Sigmoid colon (tissue), 6 donors: ENCODE measurements at regions not wholly inside any gene's neighbourhood (a gene's known extent, or its start where the extent isn't known, plus 50 kb on each side); places are given as distances from the start of the nearest gene placed in this dataset.

Source experiments
- DNase-seq: peaks from one replicate; pipeline ENCODE4 v3.0.0-alpha.2; 2019
- H3K27ac ChIP-seq, 4 donors: fragments of 200-600 bp; sonication (generic); one replicate each; pipeline ENCODE4 v1.5.1; 2016 to 2019; ENCODE audit warnings: mild to moderate bottlenecking in 1 of 4
- H3K27me3 ChIP-seq, 3 donors: fragments of 200-600 bp; sonication (generic); one replicate each; pipeline ENCODE4 v1.5.1; 2019; ENCODE audit warnings: mild to moderate bottlenecking in 1 of 3
- H3K36me3 ChIP-seq, 4 donors: fragments of 200-600 bp; sonication (generic); one replicate each; pipeline ENCODE4 v1.5.1; 2016 to 2019
- H3K4me1 ChIP-seq, 4 donors: fragments of 200-600 bp; sonication (generic); one replicate each; pipeline ENCODE4 v1.5.1; 2017 to 2019
- H3K4me3 ChIP-seq, 4 donors: fragments of 200-600 bp; sonication (generic); one replicate each; pipeline ENCODE4 v1.5.1; 2017 to 2019; ENCODE audit warnings: mild to moderate bottlenecking in 2 of 4, moderate library complexity in 1 of 4
- H3K9me3 ChIP-seq, 4 donors: fragments of 200-600 bp in 3 of 4; sonication (generic) in 3 of 4; one replicate each; pipeline versions ENCODE4 v1.5.1 to v1.6.1; 2013 to 2019
- EP300 ChIP-seq, 4 donors: sonication (generic); formaldehyde crosslinking; IDR thresholded peaks; one replicate each; pipeline ENCODE4 v1.6.1; 2017; ENCODE audit warnings: antibody characterized with exemption in 4 of 4
- POLR2A ChIP-seq, 2 donors: fragments of 450-650 bp; IDR thresholded peaks; one replicate each; pipeline ENCODE4 v1.6.1; 2016; ENCODE audit warnings: antibody characterized with exemption in 2 of 2, mild to moderate bottlenecking in 2 of 2, moderate library complexity in 2 of 2
- POLR2AphosphoS5 ChIP-seq, 4 donors: sonication (generic); formaldehyde crosslinking; IDR thresholded peaks; one replicate each; pipeline ENCODE4 v1.6.1; 2017; ENCODE audit warnings: antibody characterized with exemption in 4 of 4
- WGBS, 2 donors: extraction: QIAGEN DNeasy Blood & Tissue Kit; methylation state at CpG; one replicate each; pipeline ENCODE4 v1.1.7; 2013; 5-methylcytosine and 5-hydroxymethylcytosine counted together
- intact Hi-C: fragments of 100-400 bp; cut with DNase I; formaldehyde crosslinking; loops from one replicate; pipeline ENCODE4 v1.15.1; 2023
- TF ChIP-seq, protein P1 (sequence below), 4 experiments: fragments of 450-650 bp in 3 of 4; fragments of 200-600 bp in 1 of 4; IDR thresholded peaks; one replicate each; pipeline ENCODE4 v1.5.1; 2016 to 2019; ENCODE audit warnings: antibody characterized with exemption in 4 of 4, mild to moderate bottlenecking in 3 of 4, moderate library complexity in 2 of 4
- donor health status: healthy with polysubstance abuse.
- donor health status: healthy.

DNA sequence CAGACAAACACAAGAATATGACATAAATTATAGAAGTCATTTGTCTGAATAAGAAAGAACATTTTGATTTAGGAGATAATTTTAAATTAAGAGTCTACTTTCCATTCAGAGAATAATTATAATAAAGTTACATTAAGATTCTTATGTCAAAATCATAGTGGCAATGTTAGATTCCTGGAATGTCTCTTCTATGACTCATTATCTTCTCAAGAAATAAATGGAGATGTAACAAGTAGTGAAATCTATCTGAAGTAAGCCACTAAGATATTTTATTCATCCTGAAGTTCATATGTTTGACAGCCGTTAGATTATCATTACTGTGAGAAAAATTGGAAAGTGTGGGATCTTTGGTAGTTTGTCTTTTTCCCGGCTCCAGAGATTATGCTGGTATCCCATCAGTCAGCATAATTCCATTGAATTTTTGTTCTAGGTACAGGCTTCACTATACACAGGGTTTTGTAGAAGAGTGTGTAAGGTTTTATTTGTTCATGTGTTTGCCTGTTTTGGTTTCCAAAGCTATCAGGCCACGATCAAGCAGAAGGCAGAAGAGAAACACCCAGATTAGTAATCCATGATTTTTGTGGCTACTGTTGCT lies 1246.6 kb upstream of the LRRTM1 start:
- Histone ChIP-seq H3K27ac (no peak overlapping the region), H3K9me3 (no peaks in the 10 kb centered on the region), H3K36me3 (no peaks in the 10 kb centered on the region), H3K27me3 (no peaks in the 10 kb centered on the region), H3K4me3 (no peak overlapping the region), H3K4me1 (no peaks in the 10 kb centered on the region)
- DNase-seq: no peak
- TF ChIP-seq, protein P1, sequence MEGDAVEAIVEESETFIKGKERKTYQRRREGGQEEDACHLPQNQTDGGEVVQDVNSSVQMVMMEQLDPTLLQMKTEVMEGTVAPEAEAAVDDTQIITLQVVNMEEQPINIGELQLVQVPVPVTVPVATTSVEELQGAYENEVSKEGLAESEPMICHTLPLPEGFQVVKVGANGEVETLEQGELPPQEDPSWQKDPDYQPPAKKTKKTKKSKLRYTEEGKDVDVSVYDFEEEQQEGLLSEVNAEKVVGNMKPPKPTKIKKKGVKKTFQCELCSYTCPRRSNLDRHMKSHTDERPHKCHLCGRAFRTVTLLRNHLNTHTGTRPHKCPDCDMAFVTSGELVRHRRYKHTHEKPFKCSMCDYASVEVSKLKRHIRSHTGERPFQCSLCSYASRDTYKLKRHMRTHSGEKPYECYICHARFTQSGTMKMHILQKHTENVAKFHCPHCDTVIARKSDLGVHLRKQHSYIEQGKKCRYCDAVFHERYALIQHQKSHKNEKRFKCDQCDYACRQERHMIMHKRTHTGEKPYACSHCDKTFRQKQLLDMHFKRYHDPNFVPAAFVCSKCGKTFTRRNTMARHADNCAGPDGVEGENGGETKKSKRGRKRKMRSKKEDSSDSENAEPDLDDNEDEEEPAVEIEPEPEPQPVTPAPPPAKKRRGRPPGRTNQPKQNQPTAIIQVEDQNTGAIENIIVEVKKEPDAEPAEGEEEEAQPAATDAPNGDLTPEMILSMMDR (IDR thresholded peaks at IDR 0.05): no peak
- no peak for TF ChIP-seq EP300 (IDR thresholded peaks at IDR 0.05)
- TF ChIP-seq POLR2AphosphoS5 (IDR thresholded peaks at IDR 0.05): no peak
- TF ChIP-seq POLR2A (IDR thresholded peaks at IDR 0.05): no peak
- intact Hi-C loops: no loop called here
- WGBS, 2 donors: 81 to 91% methylated on average over 3 of the region's 3 CpGs

DNA sequence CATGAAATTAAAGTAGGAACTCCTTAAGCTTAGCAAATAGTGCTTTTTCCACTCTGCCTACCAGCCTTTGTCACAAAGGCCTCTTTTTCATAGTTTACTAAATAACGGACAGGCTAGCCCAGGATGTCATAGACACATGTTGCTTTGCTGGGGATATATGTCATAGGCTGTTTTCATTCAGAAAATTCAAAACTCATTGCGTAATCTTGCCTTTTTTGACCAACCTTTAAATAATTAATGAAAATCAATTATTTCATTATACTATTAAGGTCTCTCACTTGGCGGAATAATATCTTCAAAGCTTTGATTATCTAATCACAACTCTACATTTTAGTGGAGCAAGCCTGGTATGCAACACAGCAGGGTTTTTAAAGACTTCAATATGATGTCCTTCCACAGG lies 1245.7 kb upstream of the LRRTM1 start:
- H3K27me3 ChIP-seq: no peaks in the 10 kb centered on the region
- DNase-seq: no peak
- intact Hi-C loops: no loop called here
- H3K27ac ChIP-seq: no peak overlapping the region
- 88 to 89% methylated on average over 3 of the region's 3 CpGs for WGBS, 2 donors
- no peak overlapping the region for H3K4me3 ChIP-seq
- H3K9me3 ChIP-seq: no peaks in the 10 kb centered on the region
- no peaks in the 10 kb centered on the region for H3K4me1 ChIP-seq
- no peak for TF ChIP-seq EP300 (IDR thresholded peaks at IDR 0.05)
- H3K36me3 ChIP-seq: no peaks in the 10 kb centered on the region

DNA sequence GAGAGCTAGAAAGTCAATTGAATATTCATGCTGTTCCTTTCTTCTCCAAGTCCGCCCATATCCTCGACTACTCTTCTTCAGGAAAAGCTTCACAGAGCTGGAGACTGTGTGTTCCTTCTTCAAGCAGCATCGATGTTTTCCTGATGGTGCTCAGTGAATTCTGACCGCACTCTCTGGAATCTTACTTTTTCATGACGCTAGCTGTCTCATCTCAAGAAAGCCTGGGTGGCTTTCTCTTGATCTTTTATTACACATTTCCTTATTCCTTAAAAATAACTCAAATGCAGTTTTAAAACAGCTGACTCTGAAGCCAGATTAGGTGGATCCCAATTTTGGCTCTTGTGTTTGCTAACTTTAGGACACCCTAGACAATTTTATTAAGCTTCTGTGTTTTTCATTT lies 1245.1 kb upstream of the LRRTM1 start:
- Histone ChIP-seq H3K36me3 (no peaks in the 10 kb centered on the region), H3K4me1 (no peaks in the 10 kb centered on the region), H3K4me3 (no peak overlapping the region), H3K9me3 (no peaks in the 10 kb centered on the region), H3K27me3 (no peaks in the 10 kb centered on the region), H3K27ac (no peak overlapping the region)
- WGBS, 2 donors: 77 to 87% methylated on average over 5 of the region's 5 CpGs
- DNase-seq: no peak
- TF ChIP-seq POLR2A (IDR thresholded peaks at IDR 0.05) (no peak), POLR2AphosphoS5 (IDR thresholded peaks at IDR 0.05) (no peak), EP300 (IDR thresholded peaks at IDR 0.05) (no peak)
- TF ChIP-seq, protein P1 (IDR thresholded peaks at IDR 0.05): no peak
- intact Hi-C loops: no loop called here

DNA sequence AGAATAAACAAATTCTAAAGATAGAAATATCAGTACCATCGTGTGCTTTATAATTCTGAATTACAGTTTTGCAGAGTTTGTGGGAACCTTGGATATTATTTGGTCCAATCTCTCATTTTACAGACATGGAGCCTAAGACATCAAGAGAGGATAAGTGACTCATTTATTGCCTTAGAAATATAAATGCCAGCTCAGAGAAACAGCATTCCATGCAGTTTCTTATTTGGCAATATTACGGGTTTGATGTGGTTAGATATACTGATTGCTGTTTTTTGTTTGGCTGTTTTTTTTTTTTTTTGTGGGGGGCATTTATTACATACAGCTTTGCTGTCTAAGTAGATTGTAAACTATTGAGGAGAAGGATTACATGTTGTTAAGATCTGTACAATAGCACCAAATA lies 1241.1 kb upstream of the LRRTM1 start:
- Histone ChIP-seq H3K27me3 (no peaks in the 10 kb centered on the region), H3K4me1 (no peaks in the 10 kb centered on the region), H3K36me3 (no peaks in the 10 kb centered on the region), H3K27ac (no peak overlapping the region), H3K4me3 (no peak overlapping the region), H3K9me3 (no peaks in the 10 kb centered on the region)
- no peak for TF ChIP-seq POLR2AphosphoS5 (IDR thresholded peaks at IDR 0.05)
- TF ChIP-seq POLR2A (IDR thresholded peaks at IDR 0.05): no peak
- no peak for TF ChIP-seq EP300 (IDR thresholded peaks at IDR 0.05)
- TF ChIP-seq, protein P1 (IDR thresholded peaks at IDR 0.05): no peak
- 64 to 80% methylated on average over 2 of the region's 2 CpGs for WGBS, 2 donors
- intact Hi-C loops: no loop called here
- no peak for DNase-seq

DNA sequence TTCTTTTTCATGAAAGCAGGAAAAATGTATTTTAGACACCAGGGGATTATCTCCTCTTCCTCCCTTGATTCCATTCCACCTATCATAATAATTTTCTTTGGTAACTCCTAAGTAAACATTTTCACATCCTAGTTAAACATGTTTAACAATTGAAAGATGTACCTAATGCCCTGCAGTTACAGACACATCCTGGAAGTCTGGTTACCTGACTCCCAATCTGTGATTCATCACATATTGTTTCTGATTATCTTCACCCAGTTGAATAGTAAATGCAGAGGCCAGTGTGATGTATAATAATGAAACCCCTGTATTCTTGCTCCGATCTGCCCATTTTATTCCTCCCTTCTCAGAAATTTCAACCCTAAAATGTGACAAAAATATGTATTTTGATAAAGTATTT lies 1237.6 kb upstream of the LRRTM1 start:
- Histone ChIP-seq H3K4me1 (no peaks in the 10 kb centered on the region), H3K27ac (no peak overlapping the region), H3K9me3 (no peaks in the 10 kb centered on the region), H3K36me3 (no peaks in the 10 kb centered on the region), H3K4me3 (no peak overlapping the region), H3K27me3 (no peaks in the 10 kb centered on the region)
- TF ChIP-seq, protein P1 (IDR thresholded peaks at IDR 0.05): no peak
- no peak for TF ChIP-seq EP300 (IDR thresholded peaks at IDR 0.05)
- no peak for TF ChIP-seq POLR2A (IDR thresholded peaks at IDR 0.05)
- TF ChIP-seq POLR2AphosphoS5 (IDR thresholded peaks at IDR 0.05): no peak
- DNase-seq: no peak
- WGBS, 2 donors: 45 to 78% methylated on average over 1 of the region's 1 CpG
- intact Hi-C loops: no loop called here
